HCT116 (cell line): ENCODE measurements at regions not wholly inside any gene's neighbourhood (a gene's known extent, or its start where the extent isn't known, plus 50 kb on each side); places are given as distances from the start of the nearest gene placed in this dataset.

Source experiments
- ATAC-seq: fragments of 200-7000 bp; cut with Tn5 transposase; 2 replicates; pipeline ENCODE4 v1.9.1; 2020; ENCODE audit warnings: mild to moderate bottlenecking, moderate library complexity
- BruUV-seq: library from RNA; stranded (reverse); fragments of 400-500 nt; replicated peaks from 2 replicates; lab custom pipeline; 2021; lab: Mats Ljungman, UMichigan
- CTCF ChIA-PET: fragments of 300-600 bp; sonication (Branson Sonifier 250); formaldehyde crosslinking; loops from one replicate; lab custom pipeline; 2021; ENCODE audit warnings: antibody characterized with exemption; lab: Charles Lee
- POLR2A ChIA-PET: fragments of 300-600, 350-600 bp; sonication (Branson Sonifier 250); formaldehyde crosslinking; loops from one replicate; lab custom pipeline; 2021; ENCODE audit warnings: antibody characterized with exemption; lab: Charles Lee
- RAD21 ChIA-PET, 2 experiments: fragments of 300-600 bp; sonication (Branson Sonifier 250); formaldehyde crosslinking; loops; one replicate each; lab custom pipeline; 2023; ENCODE audit warnings: low total read pairs in 2 of 2; ENCODE audit not compliant: uncharacterized antibody in 2 of 2, unreplicated experiment in 2 of 2, low non-redundant PET in 1 of 2; lab: Charles Lee
- DNase-seq: peaks from one replicate; pipeline ENCODE4 v3.0.0-alpha.2; 2010; ENCODE audit warnings: low read depth, low spot score
- H2AFZ ChIP-seq: fragments of 200-600 bp; shearing (Covaris generic), sonication (generic); 2 replicates; pipeline ENCODE4 v1.6.1; 2017; ENCODE audit warnings: low read depth, mixed run types, mixed read lengths, antibody characterized with exemption, low read length; ENCODE audit not compliant: poor library complexity, severe bottlenecking
- H3K27ac ChIP-seq: 2 replicates; pipeline ENCODE4 v1.5.1; 2012; ENCODE audit warnings: low read depth, low read length
- H3K27me3 ChIP-seq: fragments of 200-600 bp; sonication (generic); 2 replicates; pipeline ENCODE4 v1.6.1; 2016; ENCODE audit warnings: mixed run types, low read length, mixed read lengths; ENCODE audit not compliant: insufficient read depth
- H3K36me3 ChIP-seq, 2 experiments: fragments of 200-500 bp in 1 of 2; fragments of 200-600 bp in 1 of 2; sonication (Bioruptor generic) in 1 of 2; sonication (generic) in 1 of 2; 2 replicates each; pipeline versions ENCODE4 v1.5.1 to v1.6.1; 2014 to 2016; ENCODE audit warnings: low read length in 2 of 2, inconsistent platforms in 1 of 2, mixed read lengths in 1 of 2, mixed run types in 1 of 2; ENCODE audit not compliant: insufficient read depth in 2 of 2, control insufficient read depth in 1 of 2
- H3K4me1 ChIP-seq, 2 experiments: fragments of 200-600 bp in 1 of 2; sonication (generic) in 1 of 2; 2 replicates each; pipeline versions ENCODE4 v1.5.1 to v1.6.1; 2012 to 2017; ENCODE audit warnings: low read length in 2 of 2, inconsistent platforms in 1 of 2, mild to moderate bottlenecking in 1 of 2, mixed read lengths in 1 of 2, mixed run types in 1 of 2, moderate library complexity in 1 of 2; ENCODE audit not compliant: insufficient read depth in 2 of 2, control insufficient read depth in 1 of 2
- H3K4me2 ChIP-seq: fragments of 200-600 bp; sonication (generic); 2 replicates; pipeline ENCODE4 v1.6.1; 2017; ENCODE audit warnings: mixed run types, low read length, mixed read lengths
- H3K4me3 ChIP-seq, 2 experiments: fragments of 200-600 bp in 1 of 2; sonication (generic) in 1 of 2; replicated peaks in 1 of 2; 2 replicates each; pipeline ENCODE4 v1.5.1; 2011 to 2016; ENCODE audit warnings: low read length in 2 of 2, control low read depth in 1 of 2, low read depth in 1 of 2, mild to moderate bottlenecking in 1 of 2, mixed read lengths in 1 of 2, mixed run types in 1 of 2
- H3K79me2 ChIP-seq: fragments of 200-600 bp; sonication (generic); 2 replicates; pipeline ENCODE4 v1.6.1; 2017; ENCODE audit warnings: mild to moderate bottlenecking, mixed run types, low read length, moderate library complexity, mixed read lengths; ENCODE audit not compliant: insufficient read depth
- H3K9ac ChIP-seq: fragments of 200-600 bp; sonication (generic); 2 replicates; pipeline ENCODE4 v1.6.1; 2016; ENCODE audit warnings: low read length, mixed read lengths
- H3K9me2 ChIP-seq: fragments of 200-600 bp; sonication (generic), shearing (Covaris generic); 2 replicates; pipeline ENCODE4 v1.6.1; 2017; ENCODE audit warnings: mixed run types, mild to moderate bottlenecking, moderate library complexity; ENCODE audit not compliant: insufficient read depth
- H3K9me3 ChIP-seq, 2 experiments: fragments of 200-500 bp in 1 of 2; fragments of 200-600 bp in 1 of 2; sonication (Bioruptor generic) in 1 of 2; sonication (generic) in 1 of 2; 2 replicates each; pipeline ENCODE4 v1.6.1; 2014 to 2017; ENCODE audit warnings: low read length in 2 of 2, mixed read lengths in 2 of 2, inconsistent platforms in 1 of 2, low read depth in 1 of 2, mild to moderate bottlenecking in 1 of 2, mixed run types in 1 of 2, moderate library complexity in 1 of 2; ENCODE audit not compliant: control insufficient read depth in 1 of 2, insufficient read depth in 1 of 2
- H4K20me1 ChIP-seq: fragments of 200-600 bp; sonication (generic), shearing (Covaris generic); 2 replicates; pipeline ENCODE4 v1.6.1; 2017; ENCODE audit warnings: mixed run types, mild to moderate bottlenecking, moderate library complexity; ENCODE audit not compliant: insufficient read depth
- ATF3 ChIP-seq: IDR thresholded peaks from 2 replicates; pipeline ENCODE4 v1.6.1; 2012
- CBX3 ChIP-seq: IDR thresholded peaks from 2 replicates; pipeline ENCODE4 v1.6.1; 2012; ENCODE audit warnings: low read depth
- ELF1 ChIP-seq: IDR thresholded peaks from 2 replicates; pipeline ENCODE4 v1.6.1; 2012; ENCODE audit warnings: low read depth, borderline replicate concordance
- EZH2 ChIP-seq: fragments of 200-600 bp; sonication (generic); IDR thresholded peaks from 2 replicates; pipeline ENCODE4 v1.6.1; 2017; ENCODE audit warnings: antibody characterized with exemption, mixed run types
- EZH2phosphoT487 ChIP-seq: fragments of 200-600 bp; IDR thresholded peaks from 2 replicates; pipeline ENCODE4 v1.6.1; 2018; ENCODE audit warnings: antibody characterized with exemption, borderline replicate concordance
- POLR2AphosphoS5 ChIP-seq: IDR thresholded peaks from 2 replicates; pipeline ENCODE4 v1.6.1; 2011; ENCODE audit warnings: mild to moderate bottlenecking, low read depth, low read length, moderate library complexity
- REST ChIP-seq: IDR thresholded peaks from 2 replicates; pipeline ENCODE4 v1.6.1; 2012; ENCODE audit warnings: low read depth
- SIN3A ChIP-seq: IDR thresholded peaks from 2 replicates; pipeline ENCODE4 v1.6.1; 2012; ENCODE audit warnings: low read depth
- SP1 ChIP-seq: IDR thresholded peaks from 2 replicates; pipeline ENCODE4 v1.6.1; 2012; ENCODE audit warnings: low read depth
- SRF ChIP-seq: IDR thresholded peaks from 2 replicates; pipeline ENCODE4 v1.6.1; 2012; ENCODE audit warnings: low read depth
- TCF7L2 ChIP-seq: IDR thresholded peaks from 2 replicates; pipeline ENCODE4 v1.7.0; 2011; ENCODE audit warnings: borderline replicate concordance, inconsistent platforms; ENCODE audit not compliant: insufficient read depth, insufficient read length; ENCODE audit errors: extremely low read depth
- ZNF274 ChIP-seq: fragments of 200-500 bp; sonication (Bioruptor generic); IDR thresholded peaks from 2 replicates; pipeline ENCODE4 v1.6.1; 2014; ENCODE audit warnings: mild to moderate bottlenecking, low read depth, low read length, inconsistent platforms
- intact Hi-C: fragments of 100-400 bp; cut with micrococcal nuclease; formaldehyde crosslinking; loops from 2 replicates; pipeline ENCODE4 v1.10.0; 2022

DNA sequence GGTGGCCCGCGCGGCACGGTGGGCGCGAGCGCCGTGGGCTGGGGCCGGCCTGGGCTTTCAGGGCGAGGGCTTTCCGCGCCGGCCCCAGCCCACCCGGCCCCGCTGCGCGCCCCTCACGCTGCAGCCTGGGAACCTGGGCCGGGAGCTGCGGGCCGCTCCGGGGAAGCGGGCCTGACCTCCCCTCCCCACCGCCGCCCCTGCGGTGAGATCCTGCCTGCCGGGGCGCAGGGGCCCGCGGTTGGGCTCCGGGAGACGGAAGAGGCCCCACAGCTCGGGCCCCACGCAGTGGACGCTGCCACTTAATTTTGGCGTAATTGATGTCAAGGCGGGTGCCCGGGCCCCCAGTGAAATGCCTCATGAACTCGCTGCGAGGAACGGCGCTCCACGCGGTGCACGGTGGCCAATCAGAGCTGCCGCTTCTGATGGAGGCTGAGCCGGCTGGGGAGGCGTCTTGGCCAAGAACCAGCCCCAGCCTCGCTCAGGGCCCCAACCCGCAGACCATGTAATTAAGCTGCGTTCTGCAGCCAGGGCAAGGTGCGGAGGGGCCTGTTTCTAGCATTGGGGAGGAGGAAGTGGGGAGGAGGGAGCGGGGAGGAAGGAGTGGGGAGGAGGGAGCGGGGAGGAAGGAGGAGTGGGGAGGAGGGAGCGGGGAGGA lies 96.1 kb upstream of the BHLHE23 start:
- RAD21 ChIA-PET = no interaction called here
- CTCF ChIA-PET = no interaction called here
- H3K79me2 ChIP-seq = no peaks in the 10 kb centered on the region
- peak overlapping the region; percentile 29; the same call in 1 of the 2 replicates for H3K27ac ChIP-seq
- H2AFZ ChIP-seq = no peak overlapping the region
- peak overlapping the region; percentile 15 to 63; a peak in 3 of 4 replicates for H3K4me3 ChIP-seq
- POLR2A ChIA-PET = no interaction called here
- TF ChIP-seq TCF7L2 (no peak), ZNF274 (no peak), ATF3 (no peak), ELF1 (no peak), REST (no peak), CBX3 (no peak), POLR2AphosphoS5 (no peak), SP1 (no peak), EZH2 (no peak), SRF (no peak), EZH2phosphoT487 (no peak), SIN3A (no peak)
- TF ChIP-seq, all 23 proteins: peak for 0
- no TSS peak for BruUV-seq
- Histone ChIP-seq H3K4me1 (peaks cover 0 to 15% of the 10 kb centered on the region in 2 experiments; a peak in 2 of 4 replicates), H3K27me3 (peaks cover 4% of the 10 kb centered on the region; the same call in 1 of the 2 replicates), H3K4me2 (peak overlapping the region; percentile 91), H3K9me2 (no peaks in the 10 kb centered on the region), H3K9ac (no peak overlapping the region), H3K36me3 (no peaks in the 10 kb centered on the region), H4K20me1 (no peaks in the 10 kb centered on the region), H3K9me3 (no peaks in the 10 kb centered on the region)
- ATAC-seq (peak; percentile 57), DNase-seq (no peak)
- intact Hi-C loops = no loop called here
